H1 (cell line): ENCODE measurements at regions not wholly inside any gene's neighbourhood (a gene's known extent, or its start where the extent isn't known, plus 50 kb on each side); places are given as distances from the start of the nearest gene placed in this dataset.

Source experiments
- CTCF ChIA-PET: fragments of 300-600 bp; sonication (Branson Sonifier 250); formaldehyde crosslinking; loops from one replicate; lab custom pipeline; 2021; ENCODE audit not compliant: partially characterized antibody; lab: Charles Lee
- POLR2A ChIA-PET: fragments of 300-600 bp; sonication (Branson Sonifier 250); formaldehyde crosslinking; loops from one replicate; lab custom pipeline; 2021; ENCODE audit warnings: inconsistent platforms; ENCODE audit not compliant: partially characterized antibody; lab: Charles Lee
- DNase-seq, 2 experiments: peaks; one replicate each; pipeline versions ENCODE4 v3.0.0 to v3.0.0-alpha.2; 2010 to 2022; ENCODE audit warnings: low spot score in 2 of 2, low read depth in 1 of 2, mixed read lengths in 1 of 2
- FAIRE-seq: peaks from 2 replicates; lab custom pipeline; 2011; peaks lifted over from hg19 to GRCh38; lab: Jason Lieb, UNC
- H2AFZ ChIP-seq: 2 replicates; pipeline ENCODE4 v1.8.1; 2012; ENCODE audit warnings: low read length, inconsistent platforms
- H2AK5ac ChIP-seq: 2 replicates; pipeline ENCODE4 v1.6.1; 2013; ENCODE audit warnings: low read depth, low read length
- H2BK120ac ChIP-seq: replicated peaks from 2 replicates; pipeline ENCODE3; 2013; ENCODE audit warnings: low read depth, low read length, inconsistent platforms
- H2BK12ac ChIP-seq: 2 replicates; pipeline ENCODE4 v1.6.1; 2013; ENCODE audit warnings: low read depth, low read length
- H2BK15ac ChIP-seq: 2 replicates; pipeline ENCODE4 v1.6.1; 2013; ENCODE audit warnings: low read length
- H2BK20ac ChIP-seq: 2 replicates; pipeline ENCODE4 v1.6.1; 2013; ENCODE audit warnings: low read length
- H2BK5ac ChIP-seq: 2 replicates; pipeline ENCODE4 v1.6.1; 2013; ENCODE audit warnings: low read depth, low read length
- H3K14ac ChIP-seq: 2 replicates; pipeline ENCODE4 v1.6.1; 2013; ENCODE audit warnings: inconsistent platforms; ENCODE audit not compliant: insufficient read length
- H3K18ac ChIP-seq: 2 replicates; pipeline ENCODE4 v1.6.1; 2013; ENCODE audit warnings: low read length; ENCODE audit errors: extremely low read depth
- H3K23ac ChIP-seq: 2 replicates; pipeline ENCODE4 v1.6.1; 2013; ENCODE audit warnings: inconsistent platforms; ENCODE audit not compliant: insufficient read length
- H3K23me2 ChIP-seq: 2 replicates; pipeline ENCODE4 v1.6.1; 2013; ENCODE audit warnings: low read depth, low read length
- H3K27ac ChIP-seq: 2 replicates; pipeline ENCODE4 v1.6.1; 2011; ENCODE audit warnings: low read depth, low read length, inconsistent platforms
- H3K27me3 ChIP-seq, 4 experiments: replicated peaks in 1 of 4; 1 replicate in 1 of 4; 2 replicates in 3 of 4; pipeline versions ENCODE4 v1.6.1 to v1.8.1; 2011 to 2013; ENCODE audit warnings: low read length in 3 of 4, mild to moderate bottlenecking in 3 of 4, inconsistent platforms in 2 of 4, mixed read lengths in 2 of 4, moderate library complexity in 1 of 4; ENCODE audit not compliant: control insufficient read depth in 3 of 4, insufficient read depth in 3 of 4; ENCODE audit errors: extremely low read depth in 1 of 4
- H3K36me3 ChIP-seq, 4 experiments: 2 replicates each; pipeline versions ENCODE4 v1.6.1 to v1.8.1; 2011 to 2013; ENCODE audit warnings: mild to moderate bottlenecking in 4 of 4, low read length in 3 of 4, moderate library complexity in 2 of 4, control low read depth in 1 of 4, inconsistent platforms in 1 of 4; ENCODE audit not compliant: insufficient read depth in 4 of 4, control insufficient read depth in 2 of 4
- H3K4ac ChIP-seq: replicated peaks from 2 replicates; pipeline ENCODE3; 2013; ENCODE audit warnings: low read length, low read depth, mixed read lengths, inconsistent platforms; ENCODE audit not compliant: insufficient read length
- H3K4me1 ChIP-seq, 4 experiments: replicated peaks in 1 of 4; 1 replicate in 1 of 4; 2 replicates in 3 of 4; pipeline versions ENCODE4 v1.6.1 to v1.8.1; 2011 to 2013; ENCODE audit warnings: low read length in 3 of 4, inconsistent platforms in 2 of 4, mixed read lengths in 1 of 4; ENCODE audit not compliant: insufficient read depth in 4 of 4, control insufficient read depth in 3 of 4
- H3K4me2 ChIP-seq, 2 experiments: 2 replicates each; pipeline versions ENCODE4 v1.6.1 to v1.8.1; 2011 to 2013; ENCODE audit warnings: low read depth in 2 of 2, low read length in 2 of 2, control low read depth in 1 of 2, inconsistent platforms in 1 of 2, mild to moderate bottlenecking in 1 of 2; ENCODE audit not compliant: insufficient read depth in 1 of 2
- H3K4me3 ChIP-seq, 4 experiments: fragments of 200-600, 300-600 bp in 1 of 4; sonication (generic), shearing (Covaris generic), sonication (Bioruptor Twin) in 1 of 4; 2 replicates each; pipeline versions ENCODE4 v1.5.1 to v1.8.1; 2011 to 2016; ENCODE audit warnings: low read length in 4 of 4, low read depth in 3 of 4, control low read depth in 2 of 4, inconsistent platforms in 2 of 4, mild to moderate bottlenecking in 2 of 4, mixed read lengths in 1 of 4, moderate library complexity in 1 of 4; ENCODE audit not compliant: insufficient read depth in 2 of 4; ENCODE audit errors: extremely low read depth in 1 of 4
- H3K56ac ChIP-seq: replicated peaks from 2 replicates; pipeline ENCODE3; 2013; ENCODE audit warnings: low read depth, mild to moderate bottlenecking, mixed read lengths, low read length, inconsistent platforms; ENCODE audit not compliant: insufficient read length
- H3K79me1 ChIP-seq: 2 replicates; pipeline ENCODE4 v1.6.1; 2013; ENCODE audit warnings: low read depth, low read length, control low read depth
- H3K79me2 ChIP-seq, 2 experiments: 2 replicates each; pipeline versions ENCODE4 v1.6.1 to v1.8.1; 2012 to 2013; ENCODE audit warnings: low read length in 2 of 2, mild to moderate bottlenecking in 2 of 2, inconsistent platforms in 1 of 2; ENCODE audit not compliant: insufficient read depth in 2 of 2, control insufficient read depth in 1 of 2
- H3K9ac ChIP-seq, 4 experiments: replicated peaks in 1 of 4; 1 replicate in 1 of 4; 2 replicates in 3 of 4; pipeline versions ENCODE4 v1.6.1 to v1.8.1; 2011 to 2013; ENCODE audit warnings: low read depth in 3 of 4, low read length in 3 of 4, control low read depth in 2 of 4, mild to moderate bottlenecking in 2 of 4, moderate library complexity in 2 of 4, inconsistent platforms in 1 of 4; ENCODE audit errors: extremely low read depth in 1 of 4
- H3K9me3 ChIP-seq, 2 experiments: 2 replicates each; pipeline versions ENCODE4 v1.6.1 to v1.8.1; 2012 to 2013; ENCODE audit warnings: mild to moderate bottlenecking in 2 of 2, moderate library complexity in 2 of 2, control low read depth in 1 of 2, inconsistent platforms in 1 of 2, low read depth in 1 of 2, low read length in 1 of 2, mixed read lengths in 1 of 2; ENCODE audit not compliant: insufficient read depth in 2 of 2
- H4K20me1 ChIP-seq, 2 experiments: replicated peaks in 1 of 2; 2 replicates each; pipeline versions ENCODE3 to v1.8.1; 2011 to 2013; ENCODE audit warnings: inconsistent platforms in 2 of 2, low read length in 2 of 2, mild to moderate bottlenecking in 1 of 2; ENCODE audit not compliant: insufficient read depth in 2 of 2, control insufficient read depth in 1 of 2
- H4K5ac ChIP-seq: 2 replicates; pipeline ENCODE4 v1.6.1; 2013; ENCODE audit warnings: low read length, low read depth, mixed read lengths, inconsistent platforms; ENCODE audit not compliant: insufficient read length
- H4K8ac ChIP-seq: 2 replicates; pipeline ENCODE4 v1.8.0; 2013; ENCODE audit warnings: mild to moderate bottlenecking, moderate library complexity, low read length, inconsistent platforms; ENCODE audit not compliant: insufficient read depth; ENCODE audit errors: extremely low read depth
- H4K91ac ChIP-seq: replicated peaks from 2 replicates; pipeline ENCODE3; 2013; ENCODE audit warnings: low read length, mixed read lengths, inconsistent platforms; ENCODE audit not compliant: insufficient read length
- BCL11A ChIP-seq, 2 experiments: IDR thresholded peaks; one replicate each; pipeline ENCODE4 v1.6.1; 2011; ENCODE audit warnings: low read depth in 2 of 2, low read length in 2 of 2, mild to moderate bottlenecking in 2 of 2
- MAX ChIP-seq: IDR thresholded peaks from 2 replicates; pipeline ENCODE4 v1.6.1; 2012; ENCODE audit warnings: inconsistent platforms
- RAD21 ChIP-seq, 2 experiments: IDR thresholded peaks in 1 of 2; conservative IDR thresholded peaks in 1 of 2; 2 replicates each; pipeline ENCODE4 v1.6.1; 2011; ENCODE audit warnings: low read depth in 2 of 2, low read length in 2 of 2, improper control_type of control experiment in 1 of 2, inconsistent platforms in 1 of 2, mild to moderate bottlenecking in 1 of 2, moderate library complexity in 1 of 2
- SP2 ChIP-seq: IDR thresholded peaks from 2 replicates; pipeline ENCODE4 v1.6.1; 2012; ENCODE audit warnings: mild to moderate bottlenecking, low read length, inconsistent platforms
- YY1 ChIP-seq: IDR thresholded peaks from 2 replicates; pipeline ENCODE4 v1.6.1; 2011; ENCODE audit warnings: low read depth, mild to moderate bottlenecking, low read length
- WGBS, 2 experiments: shearing (Covaris generic) in 1 of 2; methylation state at CpG; one replicate each; pipeline versions ENCODE4 v1.1.6 to v1.1.7; 2013 to 2015; ENCODE audit warnings: low lambda C conversion rate in 2 of 2, mixed read lengths in 2 of 2, inconsistent platforms in 1 of 2, low coverage in 1 of 2, missing lambda C conversion rate in 1 of 2; ENCODE audit not compliant: insufficient replicate concordance in 2 of 2, insufficient coverage in 1 of 2, insufficient read length in 1 of 2; ENCODE audit errors: extremely low coverage in 1 of 2, missing lambda C conversion rate in 1 of 2; 5-methylcytosine and 5-hydroxymethylcytosine counted together

- POLR2A ChIA-PET = interaction anchor here (0.6 kb wide), 2 partner anchors 44 to 107 kb away, joined by 3 read pairs; no protein-coding TSS in a partner anchor
- Histone ChIP-seq H2AFZ (no peak overlapping the region), H2BK20ac (no peak overlapping the region), H3K27me3 (no peaks in the 10 kb centered on the region), H3K4me1 (no peaks in the 10 kb centered on the region), H4K91ac (no peak overlapping the region), H3K27ac (no peak overlapping the region), H3K18ac (no peak overlapping the region), H4K8ac (no peak overlapping the region; the same call in 1 of the 2 replicates), H2BK120ac (no peak overlapping the region), H3K4me2 (no peak overlapping the region), H3K9ac (no peak overlapping the region), H3K79me2 (no peaks in the 10 kb centered on the region), H2BK5ac (no peak overlapping the region), H3K36me3 (no peaks in the 10 kb centered on the region), H3K79me1 (no peaks in the 10 kb centered on the region), H4K20me1 (no peaks in the 10 kb centered on the region), H2AK5ac (no peak overlapping the region), H3K23ac (no peak overlapping the region), H3K56ac (no peak overlapping the region), H2BK15ac (no peak overlapping the region), H4K5ac (no peak overlapping the region), H3K9me3 (no peaks in the 10 kb centered on the region), H3K23me2 (no peaks in the 10 kb centered on the region), H2BK12ac (no peak overlapping the region), H3K4ac (no peak overlapping the region), H3K4me3 (no peak overlapping the region), H3K14ac (no peak overlapping the region)
- CTCF ChIA-PET = interaction anchor here (0.6 to 1.1 kb wide), 2 partner anchors 12 to 206 kb away, joined by 3 read pairs; no protein-coding TSS in a partner anchor
- WGBS, 2 experiments = 90% methylated on average over 12 of the region's 12 CpGs; no CpG with 5 or more reads in 1 of the 2 experiments
- TF ChIP-seq SP2 (no peak), RAD21 (IDR thresholded peaks at IDR 0.05 in 1 of 2, conservative IDR thresholded peaks at IDR 0.05 in 1 of 2; ENCODE audit: low read depth in 2 of 2, low read length in 2 of 2) (no peak), MAX (no peak), YY1 (no peak), BCL11A (IDR thresholded peaks at IDR 0.05; ENCODE audit: low read depth in 2 of 2, low read length in 2 of 2) (no peak)
- FAIRE-seq = no peak
- peak in 1 of 2 experiments; percentile 23 for DNase-seq
Measured at GRCh38 chr18:47737198-47737830, 193.1 kb downstream of the SMAD2 start.
